DOHH2 (cell line): ENCODE measurements at regions not wholly inside any gene's neighbourhood (a gene's known extent, or its start where the extent isn't known, plus 50 kb on each side); places are given as distances from the start of the nearest gene placed in this dataset.

Source experiments
- H3F3A ChIP-seq: fragments of 200-600 bp; sonication (generic), shearing (Covaris generic); 2 replicates; pipeline ENCODE4 v1.6.0; 2016; ENCODE audit warnings: antibody characterized with exemption, mild to moderate bottlenecking; ENCODE audit not compliant: control insufficient read depth, insufficient read depth
- H3K27ac ChIP-seq: fragments of 200-600 bp; sonication (generic); 2 replicates; pipeline ENCODE4 v1.5.1; 2014; ENCODE audit warnings: low read depth, mild to moderate bottlenecking, low read length, moderate library complexity
- H3K27me3 ChIP-seq: fragments of 200-600 bp; sonication (generic); 2 replicates; pipeline ENCODE4 v1.6.1; 2014; ENCODE audit warnings: mild to moderate bottlenecking, low read length, mixed read lengths; ENCODE audit not compliant: control insufficient read depth
- H3K36me3 ChIP-seq: fragments of 200-600 bp; sonication (generic); 2 replicates; pipeline ENCODE4 v1.6.1; 2014; ENCODE audit warnings: mild to moderate bottlenecking, low read length, moderate library complexity, mixed read lengths; ENCODE audit not compliant: control insufficient read depth
- H3K4me1 ChIP-seq: fragments of 200-600 bp; sonication (generic); 2 replicates; pipeline ENCODE4 v1.6.1; 2014; ENCODE audit warnings: mild to moderate bottlenecking, low read length, mixed read lengths; ENCODE audit not compliant: control insufficient read depth
- H3K4me2 ChIP-seq: fragments of 200-600 bp; sonication (generic); 2 replicates; pipeline ENCODE4 v1.6.0; 2014; ENCODE audit warnings: mild to moderate bottlenecking, low read length, moderate library complexity
- H3K4me3 ChIP-seq: fragments of 200-600 bp; sonication (generic); 2 replicates; pipeline ENCODE4 v1.5.1; 2014; ENCODE audit warnings: mild to moderate bottlenecking, low read length, mixed read lengths
- H3K79me2 ChIP-seq: fragments of 200-600 bp; sonication (generic); 2 replicates; pipeline ENCODE4 v1.6.1; 2014; ENCODE audit warnings: mild to moderate bottlenecking, low read length, mixed read lengths; ENCODE audit not compliant: control insufficient read depth
- H3K9me2 ChIP-seq: fragments of 200-600 bp; sonication (generic); replicated peaks from 2 replicates; pipeline ENCODE4 v1.6.1; 2014; ENCODE audit warnings: mild to moderate bottlenecking, low read length, mixed read lengths; ENCODE audit not compliant: control insufficient read depth
- H3K9me3 ChIP-seq: fragments of 200-600 bp; sonication (generic); 2 replicates; pipeline ENCODE4 v1.6.1; 2014; ENCODE audit warnings: antibody characterized with exemption, low read length, mixed read lengths; ENCODE audit not compliant: control insufficient read depth, insufficient read depth
- H4K20me1 ChIP-seq: fragments of 200-600 bp; sonication (generic); 2 replicates; pipeline ENCODE4 v1.6.0; 2014; ENCODE audit warnings: low read depth, mild to moderate bottlenecking, antibody characterized with exemption, low read length, moderate library complexity; ENCODE audit not compliant: control insufficient read depth, insufficient read depth
- EZH2phosphoT487 ChIP-seq: fragments of 200-600 bp; sonication (generic); IDR thresholded peaks from 2 replicates; pipeline ENCODE4 v1.6.1; 2017; ENCODE audit warnings: borderline replicate concordance, mild to moderate bottlenecking, antibody characterized with exemption, low read length, moderate library complexity, mixed read lengths
- TF ChIP-seq, protein P1 (sequence below): fragments of 200-600 bp; sonication (generic); IDR thresholded peaks from one replicate; pipeline ENCODE4 v1.5.1; 2014; ENCODE audit warnings: antibody characterized with exemption, mild to moderate bottlenecking, low read depth, low read length; ENCODE audit not compliant: poor library complexity, severe bottlenecking

GRCh38 chr1:239139801-239140200 lies 246.6 kb upstream of the CHRM3 start:
- TF ChIP-seq, protein P1, sequence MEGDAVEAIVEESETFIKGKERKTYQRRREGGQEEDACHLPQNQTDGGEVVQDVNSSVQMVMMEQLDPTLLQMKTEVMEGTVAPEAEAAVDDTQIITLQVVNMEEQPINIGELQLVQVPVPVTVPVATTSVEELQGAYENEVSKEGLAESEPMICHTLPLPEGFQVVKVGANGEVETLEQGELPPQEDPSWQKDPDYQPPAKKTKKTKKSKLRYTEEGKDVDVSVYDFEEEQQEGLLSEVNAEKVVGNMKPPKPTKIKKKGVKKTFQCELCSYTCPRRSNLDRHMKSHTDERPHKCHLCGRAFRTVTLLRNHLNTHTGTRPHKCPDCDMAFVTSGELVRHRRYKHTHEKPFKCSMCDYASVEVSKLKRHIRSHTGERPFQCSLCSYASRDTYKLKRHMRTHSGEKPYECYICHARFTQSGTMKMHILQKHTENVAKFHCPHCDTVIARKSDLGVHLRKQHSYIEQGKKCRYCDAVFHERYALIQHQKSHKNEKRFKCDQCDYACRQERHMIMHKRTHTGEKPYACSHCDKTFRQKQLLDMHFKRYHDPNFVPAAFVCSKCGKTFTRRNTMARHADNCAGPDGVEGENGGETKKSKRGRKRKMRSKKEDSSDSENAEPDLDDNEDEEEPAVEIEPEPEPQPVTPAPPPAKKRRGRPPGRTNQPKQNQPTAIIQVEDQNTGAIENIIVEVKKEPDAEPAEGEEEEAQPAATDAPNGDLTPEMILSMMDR = no peak
- no peak for TF ChIP-seq EZH2phosphoT487
- no peak overlapping the region for H3K4me2 ChIP-seq
- H4K20me1 ChIP-seq = no peaks in the 10 kb centered on the region
- no peaks in the 10 kb centered on the region for H3K4me1 ChIP-seq
- H3K27ac ChIP-seq = no peak overlapping the region
- H3K9me3 ChIP-seq = no peaks in the 10 kb centered on the region; the same call in 1 of the 2 replicates
- H3K36me3 ChIP-seq = no peaks in the 10 kb centered on the region
- H3F3A ChIP-seq = no peaks in the 10 kb centered on the region
- H3K79me2 ChIP-seq = no peaks in the 10 kb centered on the region
- no peak overlapping the region for H3K4me3 ChIP-seq
- H3K9me2 ChIP-seq = no peaks in the 10 kb centered on the region
- H3K27me3 ChIP-seq = no peaks in the 10 kb centered on the region

DNA sequence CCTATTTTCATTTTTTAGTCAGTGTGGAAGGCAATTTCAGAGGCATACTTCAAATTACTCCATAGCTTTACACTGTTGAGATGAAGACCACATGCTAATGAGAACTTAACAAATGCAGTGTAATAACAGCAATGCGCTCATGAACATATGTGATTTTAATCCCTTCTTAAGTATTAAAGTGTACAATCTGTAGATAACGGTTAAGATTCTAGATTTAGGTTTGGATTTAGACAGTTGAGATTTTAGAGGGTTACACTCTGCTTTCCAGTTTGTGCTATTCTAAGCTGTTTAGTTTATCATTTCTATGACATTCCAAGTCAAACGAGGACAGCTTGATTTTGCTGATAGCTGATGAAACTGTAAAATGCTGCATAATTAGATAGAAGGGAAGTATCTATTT lies 257.8 kb upstream of the CHRM3 start:
- H3K36me3 ChIP-seq = no peaks in the 10 kb centered on the region
- H3K27me3 ChIP-seq = no peaks in the 10 kb centered on the region
- no peaks in the 10 kb centered on the region for H3K4me1 ChIP-seq
- no peak overlapping the region for H3K27ac ChIP-seq
- TF ChIP-seq, protein P1 = no peak
- TF ChIP-seq EZH2phosphoT487 = no peak
- H3K9me3 ChIP-seq = no peaks in the 10 kb centered on the region
- H3K9me2 ChIP-seq = no peaks in the 10 kb centered on the region
- no peaks in the 10 kb centered on the region for H3K79me2 ChIP-seq
- no peaks in the 10 kb centered on the region for H3F3A ChIP-seq
- no peaks in the 10 kb centered on the region for H4K20me1 ChIP-seq
- no peak overlapping the region for H3K4me3 ChIP-seq
- no peak overlapping the region for H3K4me2 ChIP-seq

DNA sequence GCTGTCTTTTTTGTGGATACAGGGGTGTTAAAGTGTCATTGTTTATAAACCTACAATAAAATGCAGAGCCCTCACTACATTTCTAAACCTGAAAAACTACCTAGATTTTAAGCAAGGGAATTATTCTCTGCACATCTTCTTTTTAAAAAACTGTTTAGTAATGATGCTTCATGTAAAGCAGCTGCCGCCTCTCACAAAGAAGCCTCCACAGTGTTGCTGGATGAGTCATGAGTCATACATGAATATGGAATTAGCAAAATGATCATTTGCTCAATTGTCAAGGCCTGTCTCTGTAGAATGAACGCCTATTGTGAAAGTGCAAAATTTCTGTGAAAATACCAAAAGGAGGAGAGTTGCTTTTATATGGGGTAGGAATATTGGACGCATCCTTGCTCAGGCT lies 259.5 kb upstream of the CHRM3 start:
- Histone ChIP-seq H3K79me2 (no peaks in the 10 kb centered on the region), H3K4me3 (no peak overlapping the region), H4K20me1 (no peaks in the 10 kb centered on the region), H3K4me2 (no peak overlapping the region), H3K9me2 (no peaks in the 10 kb centered on the region), H3K27ac (no peak overlapping the region), H3K27me3 (no peaks in the 10 kb centered on the region), H3K4me1 (no peaks in the 10 kb centered on the region), H3K9me3 (no peaks in the 10 kb centered on the region), H3F3A (no peaks in the 10 kb centered on the region), H3K36me3 (no peaks in the 10 kb centered on the region)
- TF ChIP-seq, protein P1 = no peak
- no peak for TF ChIP-seq EZH2phosphoT487

- no peaks in the 10 kb centered on the region for H3K4me1 ChIP-seq
- TF ChIP-seq EZH2phosphoT487 = no peak
- TF ChIP-seq, protein P1 = no peak
- no peaks in the 10 kb centered on the region for H4K20me1 ChIP-seq
- no peaks in the 10 kb centered on the region for H3K9me3 ChIP-seq
- H3K27ac ChIP-seq = no peak overlapping the region
- no peak overlapping the region for H3K4me3 ChIP-seq
- no peaks in the 10 kb centered on the region for H3K79me2 ChIP-seq
- H3F3A ChIP-seq = no peaks in the 10 kb centered on the region
- H3K27me3 ChIP-seq = no peaks in the 10 kb centered on the region
- H3K9me2 ChIP-seq = no peaks in the 10 kb centered on the region
- no peaks in the 10 kb centered on the region for H3K36me3 ChIP-seq
- H3K4me2 ChIP-seq = no peak overlapping the region
These were observed 260.5 kb upstream of the CHRM3 start for GRCh38 chr1:239125893-239126292.
